ENCODE measurements at regions not wholly inside any gene's neighbourhood (a gene's known extent, or its start where the extent isn't known, plus 50 kb on each side); places are given as distances from the start of the nearest gene placed in this dataset.

GRCh38 chr20:12894089-12894488, 114.7 kb upstream of the SPTLC3 start:
- H3K4me1 ChIP-seq: no peaks in the 10 kb centered on the region
- H3K9me3 ChIP-seq: no peaks in the 10 kb centered on the region
- intact Hi-C loops (cut with DNase I): no loop called here
- no peak overlapping the region for H3K27ac ChIP-seq
- ATAC-seq: no peak
- no peaks in the 10 kb centered on the region for H3K36me3 ChIP-seq (ENCODE audit: insufficient read depth in 1 of 2, low read depth in 1 of 2)
- H3K27me3 ChIP-seq (ENCODE audit: insufficient read depth in 3 of 3, low read length in 2 of 3): no peaks in the 10 kb centered on the region
- no peak for TF ChIP-seq CTCF (IDR thresholded peaks at IDR 0.05)
- DNase-seq: no peak
- WGBS, 3 donors: 83 to 87% (median 87%) methylated on average over 7 of the region's 7 CpGs
- H3K4me3 ChIP-seq: no peak overlapping the region

DNA sequence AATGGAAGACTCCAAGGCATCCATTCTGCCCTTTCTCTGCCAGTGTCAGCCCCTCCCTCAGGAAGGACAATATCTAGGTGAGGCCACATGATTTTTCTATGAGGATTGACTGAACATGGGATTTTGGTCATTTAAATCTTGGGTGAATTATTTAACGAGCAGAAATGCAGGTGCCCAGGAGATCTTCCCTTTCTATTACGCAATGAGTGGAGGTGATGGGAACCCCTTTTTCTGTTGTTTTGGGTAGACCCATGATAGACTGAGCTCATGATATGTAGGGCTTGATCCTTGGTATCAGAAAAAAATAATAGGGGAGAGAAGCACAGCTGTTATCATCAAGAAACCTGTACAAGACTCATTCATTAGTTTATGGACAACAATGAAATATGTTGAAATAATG, 112.6 kb upstream of the SPTLC3 start:
- no peak for TF ChIP-seq CTCF (IDR thresholded peaks at IDR 0.05)
- Histone ChIP-seq H3K9me3 (no peaks in the 10 kb centered on the region), H3K36me3 (ENCODE audit: insufficient read depth in 1 of 2, low read depth in 1 of 2) (no peaks in the 10 kb centered on the region), H3K4me1 (no peaks in the 10 kb centered on the region), H3K27ac (no peak overlapping the region), H3K27me3 (ENCODE audit: insufficient read depth in 3 of 3, low read length in 2 of 3) (no peaks in the 10 kb centered on the region), H3K4me3 (no peak overlapping the region)
- DNase-seq (no peak), ATAC-seq (no peak)
- intact Hi-C loops (cut with DNase I): no loop called here
- WGBS, 3 donors: 96 to 97% (median 97%) methylated on average over 2 of the region's 2 CpGs

GRCh38 chr20:12902992-12903391, 105.8 kb upstream of the SPTLC3 start:
- intact Hi-C loops (cut with DNase I): no loop called here
- ATAC-seq: peak in 1 of 4 donors; percentile 40
- H3K9me3 ChIP-seq: no peaks in the 10 kb centered on the region
- H3K4me1 ChIP-seq: no peaks in the 10 kb centered on the region
- TF ChIP-seq CTCF (IDR thresholded peaks at IDR 0.05): no peak
- no peak overlapping the region for H3K4me3 ChIP-seq
- DNase-seq: no peak
- no peaks in the 10 kb centered on the region for H3K27me3 ChIP-seq (ENCODE audit: insufficient read depth in 3 of 3, low read length in 2 of 3)
- 50 to 59% (median 54%) methylated on average over 4 of the region's 4 CpGs for WGBS, 3 donors
- H3K36me3 ChIP-seq (ENCODE audit: insufficient read depth in 1 of 2, low read depth in 1 of 2): no peaks in the 10 kb centered on the region
- no peak overlapping the region for H3K27ac ChIP-seq

DNA sequence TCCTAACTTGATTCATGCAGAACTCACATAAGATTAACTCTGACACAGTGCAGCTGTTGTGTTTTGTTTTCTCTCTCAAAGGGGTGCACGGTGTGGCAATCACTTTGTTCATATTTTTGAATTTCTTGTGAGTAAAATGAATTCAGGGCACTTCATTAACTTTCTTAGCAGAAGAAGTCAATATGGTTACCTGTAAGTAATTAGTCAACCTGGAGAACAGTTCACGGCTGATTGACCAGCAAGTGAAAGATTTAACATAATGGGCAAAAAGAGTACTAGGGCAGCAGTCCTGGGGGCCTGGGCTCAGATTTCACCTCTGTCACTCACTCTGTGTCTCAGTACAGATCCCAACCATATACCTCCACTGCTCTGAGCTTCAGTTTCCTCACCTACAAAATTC, 102.4 kb upstream of the SPTLC3 start:
- 43 to 53% (median 47%) methylated on average over 2 of the region's 2 CpGs for WGBS, 3 donors
- ATAC-seq (no peak), DNase-seq (no peak)
- intact Hi-C loops (cut with DNase I): no loop called here
- Histone ChIP-seq H3K9me3 (no peaks in the 10 kb centered on the region), H3K27me3 (ENCODE audit: insufficient read depth in 3 of 3, low read length in 2 of 3) (no peaks in the 10 kb centered on the region), H3K4me1 (no peaks in the 10 kb centered on the region), H3K27ac (no peak overlapping the region), H3K36me3 (ENCODE audit: insufficient read depth in 1 of 2, low read depth in 1 of 2) (no peaks in the 10 kb centered on the region), H3K4me3 (no peak overlapping the region)
- TF ChIP-seq CTCF (IDR thresholded peaks at IDR 0.05): no peak

- no peaks in the 10 kb centered on the region for H3K27me3 ChIP-seq (ENCODE audit: insufficient read depth in 3 of 3, low read length in 2 of 3)
- H3K36me3 ChIP-seq (ENCODE audit: insufficient read depth in 1 of 2, low read depth in 1 of 2): no peaks in the 10 kb centered on the region
- H3K27ac ChIP-seq: no peak overlapping the region
- H3K9me3 ChIP-seq: no peaks in the 10 kb centered on the region
- H3K4me1 ChIP-seq: no peaks in the 10 kb centered on the region
- TF ChIP-seq CTCF (IDR thresholded peaks at IDR 0.05): no peak
- intact Hi-C loops (cut with DNase I): no loop called here
- WGBS, 3 donors: 80 to 83% (median 81%) methylated on average over 5 of the region's 5 CpGs
- H3K4me3 ChIP-seq: no peak overlapping the region
- ATAC-seq: no peak
- no peak for DNase-seq
Observed at GRCh38 chr20:12911372-12911771, 97.4 kb upstream of the SPTLC3 start.
